Peyer's patch (tissue), 4 donors: ENCODE measurements at regions not wholly inside any gene's neighbourhood (a gene's known extent, or its start where the extent isn't known, plus 50 kb on each side); places are given as distances from the start of the nearest gene placed in this dataset.

Experiments
- CTCF ChIP-seq, 6 experiments: fragments of 450-650 bp in 4 of 6; fragments of 200-600 bp in 2 of 6; sonication (generic) in 1 of 6; IDR thresholded peaks; one replicate each; pipeline ENCODE4 v1.5.1; 2017 to 2019; ENCODE audit warnings: antibody characterized with exemption in 6 of 6, mild to moderate bottlenecking in 3 of 6, moderate library complexity in 1 of 6
- POLR2A ChIP-seq, 2 donors: fragments of 450-650 bp; IDR thresholded peaks; one replicate each; pipeline ENCODE4 v1.5.1; 2017; ENCODE audit warnings: antibody characterized with exemption in 2 of 2, mild to moderate bottlenecking in 2 of 2, moderate library complexity in 2 of 2

- TF ChIP-seq CTCF (IDR thresholded peaks at IDR 0.05) (no peak), POLR2A (IDR thresholded peaks at IDR 0.05) (no peak)
Observed at GRCh38 chr13:111035861-111036260, 79.2 kb upstream of the ARHGEF7 start.
